ENCODE measurements at regions not wholly inside any gene's neighbourhood (a gene's known extent, or its start where the extent isn't known, plus 50 kb on each side); places are given as distances from the start of the nearest gene placed in this dataset.

GRCh38 chr2:166545473-166545872 lies 51.4 kb upstream of the SCN7A start:
- no peak for ATAC-seq

Data from activated CD4-positive, CD25-positive, alpha-beta regulatory T cell treated with anti-CD3 and anti-CD28 coated beads, Interleukin-2, amount 50 U/mL, for 24 hours (primary cell).